Gastroesophageal sphincter (tissue), 3 donors: ENCODE measurements at regions not wholly inside any gene's neighbourhood (a gene's known extent, or its start where the extent isn't known, plus 50 kb on each side); places are given as distances from the start of the nearest gene placed in this dataset.

Experiments
- CTCF ChIP-seq, 4 experiments: fragments of 200-600 bp in 2 of 4; fragments of 450-650 bp in 2 of 4; sonication (generic) in 1 of 4; IDR thresholded peaks; one replicate each; pipeline ENCODE4 v1.5.1; 2017 to 2019; ENCODE audit warnings: antibody characterized with exemption in 4 of 4, mild to moderate bottlenecking in 2 of 4, moderate library complexity in 2 of 4
- EP300 ChIP-seq: sonication (generic); formaldehyde crosslinking; IDR thresholded peaks from one replicate; pipeline ENCODE4 v1.6.1; 2017; ENCODE audit warnings: antibody characterized with exemption, mild to moderate bottlenecking
- POLR2A ChIP-seq, 2 donors: fragments of 450-650 bp; IDR thresholded peaks; one replicate each; pipeline ENCODE4 v1.6.1; 2017; ENCODE audit warnings: antibody characterized with exemption in 2 of 2, mild to moderate bottlenecking in 2 of 2, moderate library complexity in 1 of 2
- POLR2AphosphoS5 ChIP-seq: sonication (generic); formaldehyde crosslinking; IDR thresholded peaks from one replicate; pipeline ENCODE4 v1.6.1; 2017; ENCODE audit warnings: antibody characterized with exemption

DNA sequence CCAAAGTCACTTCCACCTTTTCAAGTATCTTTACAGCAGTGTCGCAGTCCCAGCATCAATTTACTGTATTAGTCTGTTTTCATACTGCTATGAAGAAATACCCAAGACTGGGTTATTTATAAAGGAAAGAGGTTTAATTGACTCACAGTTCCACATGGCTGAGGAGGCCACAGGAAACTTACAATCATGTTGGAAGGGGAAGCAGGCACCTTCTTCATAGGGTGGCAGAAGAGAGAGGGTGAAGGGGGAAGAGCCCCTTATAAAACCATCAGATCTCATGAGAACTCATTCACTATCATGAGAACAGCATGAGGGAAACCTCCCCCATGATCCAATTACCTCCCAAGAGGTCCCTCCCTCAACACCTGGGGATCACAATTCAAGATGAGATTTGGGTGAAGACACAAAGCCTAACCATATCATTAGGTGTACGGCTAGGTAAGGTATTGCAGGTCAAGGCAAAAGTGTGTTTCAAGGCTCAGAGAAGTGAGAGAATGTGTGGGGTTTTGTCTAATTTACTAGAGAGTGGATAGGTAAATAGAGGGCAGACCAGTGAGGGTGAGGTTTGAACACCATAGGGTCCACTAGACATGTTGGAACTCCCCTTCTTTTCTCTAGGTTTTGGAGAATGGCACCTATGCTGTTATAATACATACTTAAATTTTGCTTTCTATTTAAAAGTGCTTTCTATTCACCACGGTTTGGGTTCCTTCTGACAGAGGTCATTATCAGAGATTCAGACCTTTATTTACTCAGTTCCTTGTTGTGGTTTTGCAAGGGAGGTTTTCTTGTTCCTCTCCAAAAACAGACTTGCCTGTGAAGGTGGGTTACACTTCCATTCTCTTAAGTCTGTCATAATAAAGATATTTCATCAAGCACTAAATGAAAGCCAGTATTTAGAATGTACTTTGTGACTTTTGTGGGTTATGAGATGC, 186.6 kb downstream of the CPEB2 start:
- TF ChIP-seq CTCF (IDR thresholded peaks at IDR 0.05) (no peak), POLR2A (IDR thresholded peaks at IDR 0.05) (no peak), POLR2AphosphoS5 (no peak), EP300 (no peak)
